ENCODE measurements at regions not wholly inside any gene's neighbourhood (a gene's known extent, or its start where the extent isn't known, plus 50 kb on each side); places are given as distances from the start of the nearest gene placed in this dataset.

DNA sequence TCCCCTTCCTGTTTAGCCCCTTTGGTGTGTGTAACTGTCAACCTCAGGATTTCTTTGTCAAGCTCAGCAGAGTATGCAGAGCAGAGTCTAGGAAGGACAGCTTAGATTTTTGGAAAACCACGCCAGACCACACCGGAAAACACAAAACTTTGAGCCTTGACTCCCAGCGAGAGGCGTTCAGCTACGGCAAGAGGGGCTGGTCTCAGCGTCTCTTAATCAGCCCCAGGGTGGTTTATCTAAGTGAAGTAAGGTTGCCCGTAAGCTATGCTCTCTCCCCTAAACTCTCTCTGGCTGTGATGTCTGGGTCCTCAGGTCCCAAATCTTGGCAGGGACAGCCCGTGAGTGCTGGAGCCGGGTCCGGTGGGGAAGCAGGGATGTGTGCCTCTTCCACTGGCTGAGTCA is 230.9 kb downstream of the KLF6 start:
- TF ChIP-seq, protein P1, sequence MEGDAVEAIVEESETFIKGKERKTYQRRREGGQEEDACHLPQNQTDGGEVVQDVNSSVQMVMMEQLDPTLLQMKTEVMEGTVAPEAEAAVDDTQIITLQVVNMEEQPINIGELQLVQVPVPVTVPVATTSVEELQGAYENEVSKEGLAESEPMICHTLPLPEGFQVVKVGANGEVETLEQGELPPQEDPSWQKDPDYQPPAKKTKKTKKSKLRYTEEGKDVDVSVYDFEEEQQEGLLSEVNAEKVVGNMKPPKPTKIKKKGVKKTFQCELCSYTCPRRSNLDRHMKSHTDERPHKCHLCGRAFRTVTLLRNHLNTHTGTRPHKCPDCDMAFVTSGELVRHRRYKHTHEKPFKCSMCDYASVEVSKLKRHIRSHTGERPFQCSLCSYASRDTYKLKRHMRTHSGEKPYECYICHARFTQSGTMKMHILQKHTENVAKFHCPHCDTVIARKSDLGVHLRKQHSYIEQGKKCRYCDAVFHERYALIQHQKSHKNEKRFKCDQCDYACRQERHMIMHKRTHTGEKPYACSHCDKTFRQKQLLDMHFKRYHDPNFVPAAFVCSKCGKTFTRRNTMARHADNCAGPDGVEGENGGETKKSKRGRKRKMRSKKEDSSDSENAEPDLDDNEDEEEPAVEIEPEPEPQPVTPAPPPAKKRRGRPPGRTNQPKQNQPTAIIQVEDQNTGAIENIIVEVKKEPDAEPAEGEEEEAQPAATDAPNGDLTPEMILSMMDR (IDR thresholded peaks at IDR 0.05; ENCODE audit: insufficient read depth, low read length, poor library complexity, severe bottlenecking), result no peak
- H3K36me3 ChIP-seq (ENCODE audit: control insufficient read depth, insufficient read depth, low read length), result no peaks in the 10 kb centered on the region
- DNase-seq (ENCODE audit: low read depth), result no peak
- H3K27me3 ChIP-seq (ENCODE audit: control insufficient read depth, insufficient read depth, low read length), result no peaks in the 10 kb centered on the region
- no peak overlapping the region for H3K4me3 ChIP-seq (ENCODE audit: low read depth, low read length)

DNA sequence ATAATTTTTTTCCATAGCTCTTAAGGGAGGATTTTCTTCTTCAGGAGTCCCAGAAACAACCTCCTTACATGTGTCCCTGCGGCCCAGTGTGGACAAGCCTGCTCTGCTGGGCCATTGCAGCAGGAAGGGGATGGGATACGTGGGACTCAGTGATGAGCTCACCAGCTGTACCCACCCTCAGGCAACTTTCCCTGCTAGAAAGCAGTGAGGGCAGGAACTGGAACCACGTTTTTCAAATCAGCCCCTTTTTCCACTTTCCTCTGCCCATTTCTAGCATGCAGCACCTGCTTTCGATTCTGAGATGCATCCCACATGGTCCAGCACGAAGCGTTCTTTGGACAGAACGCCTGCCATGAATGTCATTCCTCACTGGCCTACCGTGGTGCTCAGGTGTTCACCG is 232.7 kb downstream of the KLF6 start:
- Histone ChIP-seq H3K36me3 (ENCODE audit: control insufficient read depth, insufficient read depth, low read length) (no peaks in the 10 kb centered on the region), H3K27me3 (ENCODE audit: control insufficient read depth, insufficient read depth, low read length) (no peaks in the 10 kb centered on the region), H3K4me3 (ENCODE audit: low read depth, low read length) (no peak overlapping the region)
- TF ChIP-seq, protein P1 (IDR thresholded peaks at IDR 0.05; ENCODE audit: insufficient read depth, low read length, poor library complexity, severe bottlenecking), result no peak
- DNase-seq (ENCODE audit: low read depth), result no peak

DNA sequence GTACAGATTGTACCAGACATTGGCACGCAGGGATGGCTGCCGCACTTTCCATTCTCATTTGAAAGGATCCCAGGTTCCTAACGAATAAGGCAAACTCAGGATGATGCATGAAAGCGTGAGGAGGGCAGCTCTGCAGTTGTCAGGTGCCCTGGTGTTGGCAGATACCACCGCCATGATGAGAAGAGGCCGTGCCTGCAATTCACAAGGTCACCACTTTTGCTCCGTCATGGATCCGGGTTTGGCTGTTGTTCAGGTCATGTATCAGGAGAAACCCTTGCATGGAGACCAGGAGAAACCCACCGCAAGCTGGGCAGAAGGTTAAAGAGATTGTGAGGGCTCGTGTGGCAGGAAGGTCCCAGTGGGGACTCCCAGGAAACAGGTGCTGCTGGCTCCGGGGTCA is 233.2 kb downstream of the KLF6 start:
- Histone ChIP-seq H3K36me3 (ENCODE audit: control insufficient read depth, insufficient read depth, low read length) (no peaks in the 10 kb centered on the region), H3K4me3 (ENCODE audit: low read depth, low read length) (no peak overlapping the region), H3K27me3 (ENCODE audit: control insufficient read depth, insufficient read depth, low read length) (no peaks in the 10 kb centered on the region)
- TF ChIP-seq, protein P1 (IDR thresholded peaks at IDR 0.05; ENCODE audit: insufficient read depth, low read length, poor library complexity, severe bottlenecking), result no peak
- no peak for DNase-seq (ENCODE audit: low read depth)

DNA sequence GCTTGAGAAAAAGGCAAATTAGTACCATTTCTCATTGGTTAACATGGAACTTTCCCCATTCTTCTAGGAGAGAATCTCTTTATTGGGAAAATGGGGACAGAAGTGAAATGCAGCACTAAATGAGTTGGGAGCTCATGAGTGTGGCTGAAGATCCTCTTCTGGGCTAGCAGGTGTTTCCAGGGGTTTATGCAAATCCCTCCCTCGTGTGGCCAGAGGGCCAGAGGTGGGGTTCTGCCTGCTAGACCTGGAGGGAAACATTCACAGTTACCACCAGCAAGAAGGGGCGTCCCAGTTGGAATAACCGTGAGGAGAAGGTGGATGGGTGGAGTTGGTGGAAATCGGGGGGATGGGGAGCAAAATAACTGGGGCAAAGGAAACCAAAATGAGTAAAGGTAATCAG is 235.9 kb downstream of the KLF6 start:
- Histone ChIP-seq H3K36me3 (ENCODE audit: control insufficient read depth, insufficient read depth, low read length) (no peaks in the 10 kb centered on the region), H3K4me3 (ENCODE audit: low read depth, low read length) (no peak overlapping the region), H3K27me3 (ENCODE audit: control insufficient read depth, insufficient read depth, low read length) (no peaks in the 10 kb centered on the region)
- DNase-seq (ENCODE audit: low read depth), result no peak
- TF ChIP-seq, protein P1 (IDR thresholded peaks at IDR 0.05; ENCODE audit: insufficient read depth, low read length, poor library complexity, severe bottlenecking), result no peak

DNA sequence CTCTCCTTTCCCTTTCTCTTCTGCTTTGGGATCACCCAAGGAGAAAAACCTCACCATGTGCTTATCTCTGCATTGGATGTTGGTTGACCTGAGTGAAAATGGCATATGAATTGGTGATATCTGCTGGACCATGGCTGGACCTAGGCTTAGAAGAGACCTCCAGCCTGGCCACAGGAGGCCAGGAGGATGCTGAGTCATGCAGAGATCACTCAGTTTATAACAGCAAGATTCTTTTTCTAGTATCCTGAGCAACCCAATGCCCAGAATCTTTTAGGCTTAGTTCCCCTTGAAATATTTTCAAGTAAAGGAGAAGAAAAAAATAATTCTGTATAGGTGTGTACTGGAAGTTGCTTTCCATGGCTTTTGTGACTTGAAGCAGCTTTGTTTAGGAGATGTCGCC is 236.3 kb downstream of the KLF6 start:
- TF ChIP-seq, protein P1 (IDR thresholded peaks at IDR 0.05; ENCODE audit: insufficient read depth, low read length, poor library complexity, severe bottlenecking), result no peak
- Histone ChIP-seq H3K4me3 (ENCODE audit: low read depth, low read length) (no peak overlapping the region), H3K36me3 (ENCODE audit: control insufficient read depth, insufficient read depth, low read length) (no peaks in the 10 kb centered on the region), H3K27me3 (ENCODE audit: control insufficient read depth, insufficient read depth, low read length) (no peaks in the 10 kb centered on the region)
- DNase-seq (ENCODE audit: low read depth), result no peak

DNA sequence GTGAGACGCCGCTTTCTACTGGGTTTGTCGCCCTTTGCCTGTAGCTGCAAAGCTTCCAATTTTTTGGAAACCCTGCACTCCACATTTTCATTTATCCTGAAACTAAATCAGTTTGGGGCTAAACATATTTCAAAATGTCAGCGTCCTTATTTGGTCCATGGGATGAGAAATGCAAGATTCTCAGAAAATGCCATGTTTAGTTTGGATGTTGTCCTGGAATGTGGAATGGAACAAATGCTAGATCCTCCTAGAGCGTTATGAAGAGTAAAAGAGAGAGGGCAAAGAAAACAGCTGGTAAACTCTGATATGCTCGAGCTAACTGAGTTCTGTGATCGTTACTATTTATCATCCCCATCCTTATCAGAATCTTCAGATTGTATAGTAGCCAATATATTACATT is 236.9 kb downstream of the KLF6 start:
- TF ChIP-seq, protein P1 (IDR thresholded peaks at IDR 0.05; ENCODE audit: insufficient read depth, low read length, poor library complexity, severe bottlenecking), result no peak
- no peaks in the 10 kb centered on the region for H3K36me3 ChIP-seq (ENCODE audit: control insufficient read depth, insufficient read depth, low read length)
- no peak overlapping the region for H3K4me3 ChIP-seq (ENCODE audit: low read depth, low read length)
- DNase-seq (ENCODE audit: low read depth), result no peak
- no peaks in the 10 kb centered on the region for H3K27me3 ChIP-seq (ENCODE audit: control insufficient read depth, insufficient read depth, low read length)

Measured in kidney epithelial cell (primary cell).